HL-60 (cell line): ENCODE measurements at regions not wholly inside any gene's neighbourhood (a gene's known extent, or its start where the extent isn't known, plus 50 kb on each side); places are given as distances from the start of the nearest gene placed in this dataset.
A peak's percentile ranks its signal among the peaks of the same experiment; 100 is the strongest.

ENCODE experiments used
- DNase-seq, 2 experiments: peaks; one replicate each; pipeline ENCODE4 v3.0.0-alpha.2; 2010 to 2020; ENCODE audit warnings: low read depth in 1 of 2, low spot score in 1 of 2
- H3K27ac ChIP-seq: fragments of 250-450 bp; sonication (Bioruptor Pico); replicated peaks from 2 replicates; pipeline ENCODE4 v1.5.1; 2020; ENCODE audit warnings: mild to moderate bottlenecking, moderate library complexity
- H3K27me3 ChIP-seq: fragments of 250-450 bp; sonication (Bioruptor Pico); 2 replicates; pipeline ENCODE4 v1.5.1; 2021; ENCODE audit warnings: mild to moderate bottlenecking, moderate library complexity; ENCODE audit not compliant: insufficient read depth, poor library complexity, severe bottlenecking
- H3K4me3 ChIP-seq: replicated peaks from 2 replicates; pipeline ENCODE4 v1.5.1; 2011; ENCODE audit warnings: mild to moderate bottlenecking, control low read depth, low read length; ENCODE audit not compliant: insufficient read depth
- GABPA ChIP-seq: IDR thresholded peaks from 2 replicates; pipeline ENCODE4 v1.6.1; 2012; ENCODE audit warnings: low read depth
- POLR2AphosphoS5 ChIP-seq: IDR thresholded peaks from 2 replicates; pipeline ENCODE4 v1.6.1; 2012; ENCODE audit warnings: low read depth
- REST ChIP-seq: IDR thresholded peaks from 2 replicates; pipeline ENCODE4 v1.6.1; 2012; ENCODE audit warnings: low read depth; ENCODE audit not compliant: insufficient replicate concordance
- SPI1 ChIP-seq: IDR thresholded peaks from 2 replicates; pipeline ENCODE4 v1.6.1; 2012; ENCODE audit warnings: low read depth, mild to moderate bottlenecking, borderline replicate concordance
- TF ChIP-seq, protein P1 (sequence below): IDR thresholded peaks from one replicate; pipeline ENCODE4 v1.5.1; 2011; ENCODE audit warnings: low read length, control low read depth, inconsistent platforms; ENCODE audit not compliant: insufficient read depth

DNA sequence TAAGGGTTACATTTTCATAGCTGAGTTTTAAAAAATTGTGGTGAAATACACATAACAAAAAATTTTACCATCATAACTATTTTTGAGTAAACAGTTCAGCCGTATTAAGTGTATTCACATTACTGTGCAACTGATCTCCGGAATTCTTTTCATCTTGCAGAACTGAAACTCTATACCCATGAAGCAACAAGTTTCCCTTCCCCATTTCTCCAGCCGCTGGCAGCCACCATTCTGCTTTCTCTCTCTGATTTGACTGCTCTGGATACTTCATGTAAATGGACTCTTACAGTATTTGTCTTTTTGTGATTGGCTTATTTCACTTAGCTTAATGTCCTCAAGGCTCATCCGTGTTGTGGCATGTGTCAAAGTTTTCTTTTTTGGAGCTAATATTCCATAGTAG is 341.6 kb downstream of the QKI start:
- peak; percentile 11 to 33 for DNase-seq
- Histone ChIP-seq H3K4me3 (no peak overlapping the region), H3K27ac (no peak overlapping the region), H3K27me3 (peaks cover 3% of the 10 kb centered on the region)
- TF ChIP-seq POLR2AphosphoS5 (no peak), SPI1 (peak; percentile 53; the same call in 1 of the 2 replicates), GABPA (no peak)

DNA sequence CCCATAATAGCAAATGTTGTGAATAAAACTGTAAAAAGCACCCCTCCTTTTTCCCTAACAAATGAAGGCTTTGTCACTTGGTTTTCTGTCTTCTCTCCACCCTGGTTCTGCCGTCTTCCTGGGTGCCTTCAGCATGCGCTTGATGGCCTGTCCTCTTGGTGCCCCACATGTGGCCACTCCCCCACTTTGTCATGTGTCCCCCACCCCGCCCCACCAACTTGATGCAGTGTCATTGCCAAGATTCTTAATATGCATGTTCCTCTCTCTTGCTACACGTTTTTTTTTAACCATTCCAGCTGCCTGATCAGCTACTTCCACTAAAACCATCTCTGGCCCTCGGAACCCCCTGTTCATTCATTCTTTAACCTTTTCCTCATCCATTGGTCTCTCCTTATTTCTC is 340.3 kb downstream of the QKI start:
- no peak for DNase-seq
- Histone ChIP-seq H3K27ac (no peak overlapping the region), H3K27me3 (no peaks in the 10 kb centered on the region), H3K4me3 (no peak overlapping the region)
- TF ChIP-seq REST (no peak), GABPA (no peak), POLR2AphosphoS5 (no peak), SPI1 (no peak)
- TF ChIP-seq, protein P1, sequence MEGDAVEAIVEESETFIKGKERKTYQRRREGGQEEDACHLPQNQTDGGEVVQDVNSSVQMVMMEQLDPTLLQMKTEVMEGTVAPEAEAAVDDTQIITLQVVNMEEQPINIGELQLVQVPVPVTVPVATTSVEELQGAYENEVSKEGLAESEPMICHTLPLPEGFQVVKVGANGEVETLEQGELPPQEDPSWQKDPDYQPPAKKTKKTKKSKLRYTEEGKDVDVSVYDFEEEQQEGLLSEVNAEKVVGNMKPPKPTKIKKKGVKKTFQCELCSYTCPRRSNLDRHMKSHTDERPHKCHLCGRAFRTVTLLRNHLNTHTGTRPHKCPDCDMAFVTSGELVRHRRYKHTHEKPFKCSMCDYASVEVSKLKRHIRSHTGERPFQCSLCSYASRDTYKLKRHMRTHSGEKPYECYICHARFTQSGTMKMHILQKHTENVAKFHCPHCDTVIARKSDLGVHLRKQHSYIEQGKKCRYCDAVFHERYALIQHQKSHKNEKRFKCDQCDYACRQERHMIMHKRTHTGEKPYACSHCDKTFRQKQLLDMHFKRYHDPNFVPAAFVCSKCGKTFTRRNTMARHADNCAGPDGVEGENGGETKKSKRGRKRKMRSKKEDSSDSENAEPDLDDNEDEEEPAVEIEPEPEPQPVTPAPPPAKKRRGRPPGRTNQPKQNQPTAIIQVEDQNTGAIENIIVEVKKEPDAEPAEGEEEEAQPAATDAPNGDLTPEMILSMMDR = no peak

GRCh38 chr6:163753430-163753829 is 338.9 kb downstream of the QKI start:
- H3K27ac ChIP-seq = no peak overlapping the region
- H3K27me3 ChIP-seq = no peaks in the 10 kb centered on the region
- H3K4me3 ChIP-seq = no peak overlapping the region
- DNase-seq = no peak
- no peak for TF ChIP-seq GABPA
- TF ChIP-seq SPI1 = no peak

GRCh38 chr6:163752446-163752845 is 337.9 kb downstream of the QKI start:
- no peak for DNase-seq
- Histone ChIP-seq H3K27ac (no peak overlapping the region), H3K27me3 (no peaks in the 10 kb centered on the region), H3K4me3 (no peak overlapping the region)
- TF ChIP-seq GABPA (no peak), REST (no peak), SPI1 (no peak), POLR2AphosphoS5 (no peak)
- TF ChIP-seq, protein P1 = no peak

- no peak overlapping the region for H3K4me3 ChIP-seq
- no peaks in the 10 kb centered on the region for H3K27me3 ChIP-seq
- H3K27ac ChIP-seq = no peak overlapping the region
- TF ChIP-seq SPI1 = no peak
- TF ChIP-seq REST = no peak
- TF ChIP-seq, protein P1 = no peak
- TF ChIP-seq POLR2AphosphoS5 = no peak
- no peak for TF ChIP-seq GABPA
- DNase-seq = no peak
Observed at GRCh38 chr6:163751032-163751525, 336.6 kb downstream of the QKI start.
